HCT116 (cell line): ENCODE measurements at regions not wholly inside any gene's neighbourhood (a gene's known extent, or its start where the extent isn't known, plus 50 kb on each side); places are given as distances from the start of the nearest gene placed in this dataset.

Experiments
- ATAC-seq: fragments of 200-7000 bp; cut with Tn5 transposase; 2 replicates; pipeline ENCODE4 v1.9.1; 2020; ENCODE audit warnings: mild to moderate bottlenecking, moderate library complexity
- BruUV-seq: library from RNA; stranded (reverse); fragments of 400-500 nt; replicated peaks from 2 replicates; lab custom pipeline; 2021; lab: Mats Ljungman, UMichigan
- CTCF ChIA-PET: fragments of 300-600 bp; sonication (Branson Sonifier 250); formaldehyde crosslinking; loops from one replicate; lab custom pipeline; 2021; ENCODE audit warnings: antibody characterized with exemption; lab: Charles Lee
- POLR2A ChIA-PET: fragments of 300-600, 350-600 bp; sonication (Branson Sonifier 250); formaldehyde crosslinking; loops from one replicate; lab custom pipeline; 2021; ENCODE audit warnings: antibody characterized with exemption; lab: Charles Lee
- RAD21 ChIA-PET, 2 experiments: fragments of 300-600 bp; sonication (Branson Sonifier 250); formaldehyde crosslinking; loops; one replicate each; lab custom pipeline; 2023; ENCODE audit warnings: low total read pairs in 2 of 2; ENCODE audit not compliant: uncharacterized antibody in 2 of 2, unreplicated experiment in 2 of 2, low non-redundant PET in 1 of 2; lab: Charles Lee
- DNase-seq: peaks from one replicate; pipeline ENCODE4 v3.0.0-alpha.2; 2010; ENCODE audit warnings: low read depth, low spot score
- H2AFZ ChIP-seq: fragments of 200-600 bp; shearing (Covaris generic), sonication (generic); 2 replicates; pipeline ENCODE4 v1.6.1; 2017; ENCODE audit warnings: low read depth, mixed run types, mixed read lengths, antibody characterized with exemption, low read length; ENCODE audit not compliant: poor library complexity, severe bottlenecking
- H3K27ac ChIP-seq: 2 replicates; pipeline ENCODE4 v1.5.1; 2012; ENCODE audit warnings: low read depth, low read length
- H3K27me3 ChIP-seq: fragments of 200-600 bp; sonication (generic); 2 replicates; pipeline ENCODE4 v1.6.1; 2016; ENCODE audit warnings: mixed run types, low read length, mixed read lengths; ENCODE audit not compliant: insufficient read depth
- H3K36me3 ChIP-seq, 2 experiments: fragments of 200-500 bp in 1 of 2; fragments of 200-600 bp in 1 of 2; sonication (Bioruptor generic) in 1 of 2; sonication (generic) in 1 of 2; 2 replicates each; pipeline versions ENCODE4 v1.5.1 to v1.6.1; 2014 to 2016; ENCODE audit warnings: low read length in 2 of 2, inconsistent platforms in 1 of 2, mixed read lengths in 1 of 2, mixed run types in 1 of 2; ENCODE audit not compliant: insufficient read depth in 2 of 2, control insufficient read depth in 1 of 2
- H3K4me1 ChIP-seq, 2 experiments: fragments of 200-600 bp in 1 of 2; sonication (generic) in 1 of 2; 2 replicates each; pipeline versions ENCODE4 v1.5.1 to v1.6.1; 2012 to 2017; ENCODE audit warnings: low read length in 2 of 2, inconsistent platforms in 1 of 2, mild to moderate bottlenecking in 1 of 2, mixed read lengths in 1 of 2, mixed run types in 1 of 2, moderate library complexity in 1 of 2; ENCODE audit not compliant: insufficient read depth in 2 of 2, control insufficient read depth in 1 of 2
- H3K4me2 ChIP-seq: fragments of 200-600 bp; sonication (generic); 2 replicates; pipeline ENCODE4 v1.6.1; 2017; ENCODE audit warnings: mixed run types, low read length, mixed read lengths
- H3K4me3 ChIP-seq, 2 experiments: fragments of 200-600 bp in 1 of 2; sonication (generic) in 1 of 2; replicated peaks in 1 of 2; 2 replicates each; pipeline ENCODE4 v1.5.1; 2011 to 2016; ENCODE audit warnings: low read length in 2 of 2, control low read depth in 1 of 2, low read depth in 1 of 2, mild to moderate bottlenecking in 1 of 2, mixed read lengths in 1 of 2, mixed run types in 1 of 2
- H3K79me2 ChIP-seq: fragments of 200-600 bp; sonication (generic); 2 replicates; pipeline ENCODE4 v1.6.1; 2017; ENCODE audit warnings: mild to moderate bottlenecking, mixed run types, low read length, moderate library complexity, mixed read lengths; ENCODE audit not compliant: insufficient read depth
- H3K9ac ChIP-seq: fragments of 200-600 bp; sonication (generic); 2 replicates; pipeline ENCODE4 v1.6.1; 2016; ENCODE audit warnings: low read length, mixed read lengths
- H3K9me2 ChIP-seq: fragments of 200-600 bp; sonication (generic), shearing (Covaris generic); 2 replicates; pipeline ENCODE4 v1.6.1; 2017; ENCODE audit warnings: mixed run types, mild to moderate bottlenecking, moderate library complexity; ENCODE audit not compliant: insufficient read depth
- H3K9me3 ChIP-seq, 2 experiments: fragments of 200-500 bp in 1 of 2; fragments of 200-600 bp in 1 of 2; sonication (Bioruptor generic) in 1 of 2; sonication (generic) in 1 of 2; 2 replicates each; pipeline ENCODE4 v1.6.1; 2014 to 2017; ENCODE audit warnings: low read length in 2 of 2, mixed read lengths in 2 of 2, inconsistent platforms in 1 of 2, low read depth in 1 of 2, mild to moderate bottlenecking in 1 of 2, mixed run types in 1 of 2, moderate library complexity in 1 of 2; ENCODE audit not compliant: control insufficient read depth in 1 of 2, insufficient read depth in 1 of 2
- H4K20me1 ChIP-seq: fragments of 200-600 bp; sonication (generic), shearing (Covaris generic); 2 replicates; pipeline ENCODE4 v1.6.1; 2017; ENCODE audit warnings: mixed run types, mild to moderate bottlenecking, moderate library complexity; ENCODE audit not compliant: insufficient read depth
- CTCF ChIP-seq, 3 experiments: fragments of 200-600 bp in 1 of 3; sonication (generic) in 1 of 3; IDR thresholded peaks in 2 of 3; conservative IDR thresholded peaks in 1 of 3; 2 replicates each; pipeline ENCODE4 v1.5.1; 2012 to 2017; ENCODE audit warnings: low read depth in 2 of 3, low read length in 2 of 3, antibody characterized with exemption in 1 of 3, borderline replicate concordance in 1 of 3, control low read depth in 1 of 3, mild to moderate bottlenecking in 1 of 3, mixed read lengths in 1 of 3, mixed run types in 1 of 3, moderate library complexity in 1 of 3; ENCODE audit not compliant: insufficient read depth in 1 of 3
- ELF1 ChIP-seq: IDR thresholded peaks from 2 replicates; pipeline ENCODE4 v1.6.1; 2012; ENCODE audit warnings: low read depth, borderline replicate concordance
- EZH2 ChIP-seq: fragments of 200-600 bp; sonication (generic); IDR thresholded peaks from 2 replicates; pipeline ENCODE4 v1.6.1; 2017; ENCODE audit warnings: antibody characterized with exemption, mixed run types
- EZH2phosphoT487 ChIP-seq: fragments of 200-600 bp; IDR thresholded peaks from 2 replicates; pipeline ENCODE4 v1.6.1; 2018; ENCODE audit warnings: antibody characterized with exemption, borderline replicate concordance
- FOSL1 ChIP-seq: IDR thresholded peaks from 2 replicates; pipeline ENCODE4 v1.6.1; 2012; ENCODE audit warnings: low read depth
- JUND ChIP-seq: IDR thresholded peaks from 2 replicates; pipeline ENCODE4 v1.6.1; 2012
- RAD21 ChIP-seq: IDR thresholded peaks from 2 replicates; pipeline ENCODE4 v1.6.1; 2012; ENCODE audit warnings: low read depth, mild to moderate bottlenecking
- REST ChIP-seq: IDR thresholded peaks from 2 replicates; pipeline ENCODE4 v1.6.1; 2012; ENCODE audit warnings: low read depth
- SIN3A ChIP-seq: IDR thresholded peaks from 2 replicates; pipeline ENCODE4 v1.6.1; 2012; ENCODE audit warnings: low read depth
- SP1 ChIP-seq: IDR thresholded peaks from 2 replicates; pipeline ENCODE4 v1.6.1; 2012; ENCODE audit warnings: low read depth
- YY1 ChIP-seq: IDR thresholded peaks from 2 replicates; pipeline ENCODE4 v1.6.1; 2011; ENCODE audit warnings: low read length, low read depth, moderate library complexity, mild to moderate bottlenecking; ENCODE audit not compliant: insufficient replicate concordance; ENCODE audit errors: extremely low read depth
- ZFX ChIP-seq: fragments of 450-650 bp; IDR thresholded peaks from 2 replicates; pipeline ENCODE4 v1.6.1; 2017
- intact Hi-C: fragments of 100-400 bp; cut with micrococcal nuclease; formaldehyde crosslinking; loops from 2 replicates; pipeline ENCODE4 v1.10.0; 2022

- ATAC-seq = no peak
These were observed 67.8 kb upstream of the ARHGAP32 start for GRCh38 chr11:129259931-129260348.

More at GRCh38 chr11:129259931-129260348, 67.8 kb upstream of the ARHGAP32 start:
- H3K9ac ChIP-seq = no peak overlapping the region
- CTCF ChIA-PET = no interaction called here
- no TSS peak for BruUV-seq
- POLR2A ChIA-PET = no interaction called here
- no peak for DNase-seq
- RAD21 ChIA-PET = no interaction called here
- TF ChIP-seq CTCF (IDR thresholded peaks at IDR 0.05 in 2 of 3, conservative IDR thresholded peaks at IDR 0.05 in 1 of 3; ENCODE audit: borderline replicate concordance in 1 of 3, insufficient read depth in 1 of 3, low read depth in 2 of 3, low read length in 2 of 3) = no peak
- no peak for TF ChIP-seq EZH2
- TF ChIP-seq FOSL1 = no peak
- TF ChIP-seq EZH2phosphoT487 = no peak
- TF ChIP-seq ZFX = no peak
- TF ChIP-seq SIN3A = no peak
- TF ChIP-seq RAD21 = no peak
- no peak for TF ChIP-seq SP1
- TF ChIP-seq REST = no peak
- TF ChIP-seq YY1 = no peak
- TF ChIP-seq JUND = no peak
- TF ChIP-seq ELF1 = no peak
- H3K36me3 ChIP-seq = no peaks in the 10 kb centered on the region
- no peaks in the 10 kb centered on the region for H4K20me1 ChIP-seq
- peaks cover 5 to 8% of the 10 kb centered on the region in 2 experiments; a peak in 2 of 4 replicates for H3K4me1 ChIP-seq
- H2AFZ ChIP-seq = no peak overlapping the region
- H3K9me2 ChIP-seq = no peaks in the 10 kb centered on the region
- intact Hi-C loops = no loop called here
- no peak overlapping the region for H3K27ac ChIP-seq
- no peaks in the 10 kb centered on the region for H3K9me3 ChIP-seq
- H3K4me3 ChIP-seq = no peak overlapping the region
- no peak overlapping the region for H3K4me2 ChIP-seq
- no peaks in the 10 kb centered on the region for H3K27me3 ChIP-seq
- peaks cover 77% of the 10 kb centered on the region for H3K79me2 ChIP-seq
